PC-9 (cell line): ENCODE measurements at regions not wholly inside any gene's neighbourhood (a gene's known extent, or its start where the extent isn't known, plus 50 kb on each side); places are given as distances from the start of the nearest gene placed in this dataset.

Experiments used
- BruUV-seq: library from RNA; stranded (reverse); fragments of 400-500 nt; replicated peaks from 2 replicates; lab custom pipeline; 2021; lab: Mats Ljungman, UMichigan
- CTCF ChIA-PET: fragments of 300-600 bp; sonication (Branson Sonifier 250); formaldehyde crosslinking; loops from one replicate; lab custom pipeline; 2022; ENCODE audit warnings: antibody characterized with exemption; lab: Charles Lee
- POLR2A ChIA-PET: fragments of 300-600 bp; sonication (Branson Sonifier 250); formaldehyde crosslinking; loops from one replicate; lab custom pipeline; 2022; ENCODE audit warnings: antibody characterized with exemption; ENCODE audit not compliant: unreplicated experiment; lab: Charles Lee
- DNase-seq, 2 experiments: peaks; one replicate each; pipeline versions ENCODE4 v3.0.0 to v3.0.0-alpha.2; 2015 to 2022; ENCODE audit warnings: mixed read lengths in 1 of 2
- H2AFZ ChIP-seq: fragments of 200-600 bp; sonication (generic); 2 replicates; pipeline ENCODE4 v1.8.1; 2017; ENCODE audit warnings: antibody characterized with exemption
- H3F3A ChIP-seq: fragments of 200-600 bp; sonication (generic); 2 replicates; pipeline ENCODE4 v1.8.1; 2017; ENCODE audit warnings: antibody characterized with exemption, mild to moderate bottlenecking, low read depth; ENCODE audit not compliant: insufficient read depth
- H3K27ac ChIP-seq: fragments of 200-600 bp; sonication (generic); 2 replicates; pipeline ENCODE4 v1.6.1; 2016; ENCODE audit warnings: mixed run types
- H3K27me3 ChIP-seq: fragments of 200-600 bp; sonication (generic); 2 replicates; pipeline ENCODE4 v1.6.1; 2016; ENCODE audit warnings: low read depth, mixed run types; ENCODE audit not compliant: insufficient read depth
- H3K36me3 ChIP-seq: fragments of 200-600 bp; sonication (generic); 2 replicates; pipeline ENCODE4 v1.6.1; 2016; ENCODE audit warnings: low read depth, mixed run types
- H3K4me1 ChIP-seq: fragments of 200-600 bp; sonication (generic); replicated peaks from 2 replicates; pipeline ENCODE4 v1.6.1; 2016; ENCODE audit warnings: mixed run types; ENCODE audit not compliant: insufficient read depth
- H3K4me2 ChIP-seq: fragments of 200-600 bp; sonication (generic); 2 replicates; pipeline ENCODE4 v1.6.1; 2017; ENCODE audit warnings: mixed run types
- H3K4me3 ChIP-seq: fragments of 200-600 bp; sonication (generic); 2 replicates; pipeline ENCODE4 v1.6.1; 2016; ENCODE audit warnings: mixed run types
- H3K79me2 ChIP-seq: fragments of 200-600 bp; sonication (generic); 2 replicates; pipeline ENCODE4 v1.6.1; 2017; ENCODE audit warnings: low read depth, mixed run types
- H3K9me2 ChIP-seq: fragments of 200-600 bp; sonication (generic); 2 replicates; pipeline ENCODE4 v1.8.1; 2017; ENCODE audit warnings: mild to moderate bottlenecking; ENCODE audit not compliant: insufficient read depth
- H3K9me3 ChIP-seq: fragments of 200-600 bp; sonication (generic); 2 replicates; pipeline ENCODE4 v1.8.1; 2016; ENCODE audit warnings: low read depth; ENCODE audit not compliant: insufficient read depth
- H4K20me1 ChIP-seq: fragments of 200-600 bp; sonication (generic); 2 replicates; pipeline ENCODE4 v1.8.1; 2017; ENCODE audit not compliant: insufficient read depth
- EZH2 ChIP-seq: fragments of 200-600 bp; sonication (generic); IDR thresholded peaks from 2 replicates; pipeline ENCODE4 v1.8.0; 2017; ENCODE audit warnings: antibody characterized with exemption, low read depth
- intact Hi-C: fragments of 100-400 bp; cut with micrococcal nuclease; formaldehyde crosslinking; loops from one replicate; pipeline ENCODE4 v1.10.0; 2022; ENCODE audit not compliant: unreplicated experiment
- TF ChIP-seq, protein P1 (sequence below): fragments of 200-600 bp; sonication (generic); conservative IDR thresholded peaks from 2 replicates; pipeline ENCODE4 v1.6.1; 2017; ENCODE audit warnings: mixed run types, antibody characterized with exemption, mild to moderate bottlenecking, moderate library complexity

DNA sequence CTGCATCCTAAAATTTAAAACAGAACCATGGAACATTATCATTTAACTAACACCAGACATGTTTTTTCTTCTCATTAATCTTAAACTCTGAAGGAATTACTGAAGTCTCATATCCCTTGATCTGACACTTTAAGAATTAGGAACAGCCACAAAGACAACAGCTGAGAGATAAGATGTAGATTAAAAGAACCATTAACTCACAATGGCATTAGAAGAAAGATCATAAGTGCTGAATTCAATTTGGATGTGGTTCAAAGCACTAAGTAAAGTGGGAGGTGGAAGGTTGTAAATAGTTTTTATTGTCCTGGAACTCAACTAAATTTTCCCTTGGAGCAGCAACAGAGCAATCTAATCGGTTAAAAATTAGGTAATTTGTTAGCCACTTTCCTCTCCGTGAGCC lies 199.0 kb upstream of the ATP2B1 start:
- ChIA-PET POLR2A (no interaction called here), CTCF (no interaction called here)
- intact Hi-C loops = no loop called here
- Histone ChIP-seq H3K79me2 (no peaks in the 10 kb centered on the region), H3K36me3 (no peaks in the 10 kb centered on the region), H3K9me2 (no peaks in the 10 kb centered on the region), H2AFZ (peak overlapping the region; percentile 33; the same call in 1 of the 2 replicates), H3K4me2 (no peak overlapping the region), H3K27me3 (no peaks in the 10 kb centered on the region), H3K4me3 (no peak overlapping the region), H3K27ac (no peak overlapping the region), H4K20me1 (no peaks in the 10 kb centered on the region), H3K9me3 (no peaks in the 10 kb centered on the region), H3K4me1 (no peaks in the 10 kb centered on the region), H3F3A (no peaks in the 10 kb centered on the region)
- TF ChIP-seq, protein P1, sequence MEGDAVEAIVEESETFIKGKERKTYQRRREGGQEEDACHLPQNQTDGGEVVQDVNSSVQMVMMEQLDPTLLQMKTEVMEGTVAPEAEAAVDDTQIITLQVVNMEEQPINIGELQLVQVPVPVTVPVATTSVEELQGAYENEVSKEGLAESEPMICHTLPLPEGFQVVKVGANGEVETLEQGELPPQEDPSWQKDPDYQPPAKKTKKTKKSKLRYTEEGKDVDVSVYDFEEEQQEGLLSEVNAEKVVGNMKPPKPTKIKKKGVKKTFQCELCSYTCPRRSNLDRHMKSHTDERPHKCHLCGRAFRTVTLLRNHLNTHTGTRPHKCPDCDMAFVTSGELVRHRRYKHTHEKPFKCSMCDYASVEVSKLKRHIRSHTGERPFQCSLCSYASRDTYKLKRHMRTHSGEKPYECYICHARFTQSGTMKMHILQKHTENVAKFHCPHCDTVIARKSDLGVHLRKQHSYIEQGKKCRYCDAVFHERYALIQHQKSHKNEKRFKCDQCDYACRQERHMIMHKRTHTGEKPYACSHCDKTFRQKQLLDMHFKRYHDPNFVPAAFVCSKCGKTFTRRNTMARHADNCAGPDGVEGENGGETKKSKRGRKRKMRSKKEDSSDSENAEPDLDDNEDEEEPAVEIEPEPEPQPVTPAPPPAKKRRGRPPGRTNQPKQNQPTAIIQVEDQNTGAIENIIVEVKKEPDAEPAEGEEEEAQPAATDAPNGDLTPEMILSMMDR = no peak
- no peak for TF ChIP-seq EZH2
- no peak for DNase-seq
- BruUV-seq = no TSS peak

DNA sequence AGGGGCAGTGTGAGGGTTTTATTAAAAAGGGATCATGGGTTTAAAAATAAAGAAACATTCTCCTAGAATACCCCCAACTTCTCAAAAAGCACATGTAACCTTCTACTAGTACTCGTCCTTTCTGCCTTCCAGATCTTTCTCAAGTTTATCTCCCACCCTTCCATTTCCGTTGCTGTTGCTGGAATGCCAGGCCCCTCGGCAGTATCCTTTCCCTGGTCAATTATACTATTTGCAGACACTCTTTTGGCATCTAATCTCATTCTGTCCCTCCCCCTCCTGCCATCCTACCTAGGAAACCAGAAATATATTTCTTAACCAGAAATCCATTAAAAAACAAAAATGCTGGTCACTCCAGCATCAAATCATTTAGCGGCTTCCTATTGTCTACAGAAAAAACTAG lies 198.2 kb upstream of the ATP2B1 start:
- POLR2A ChIA-PET = interaction anchor here (0.5 kb wide), 1 partner anchor 41 kb away, joined by 3 read pairs; no protein-coding TSS in a partner anchor
- CTCF ChIA-PET = no interaction called here
- no peaks in the 10 kb centered on the region for H3K9me2 ChIP-seq

DNA sequence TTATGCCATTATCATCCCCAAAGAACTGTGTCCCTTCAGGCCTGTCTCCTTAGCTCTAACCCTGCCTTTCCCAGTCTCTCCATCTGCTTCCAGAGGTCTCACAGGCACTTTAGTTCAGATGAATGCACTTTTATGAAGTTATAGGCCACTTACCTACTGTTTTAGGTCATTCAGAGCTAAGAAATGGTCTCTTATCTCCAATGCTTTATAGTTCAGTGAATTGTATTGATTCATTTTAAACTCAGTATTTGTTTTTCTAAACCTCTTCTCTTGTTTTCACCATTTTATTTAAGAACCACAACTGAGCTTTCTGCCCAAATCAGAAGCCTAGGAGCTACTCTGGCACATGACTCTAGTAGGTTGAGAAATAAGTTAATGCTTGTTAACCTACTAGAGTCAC lies 197.5 kb upstream of the ATP2B1 start:
- no peak overlapping the region for H3K4me3 ChIP-seq
- no peaks in the 10 kb centered on the region for H3K36me3 ChIP-seq
- no peaks in the 10 kb centered on the region for H3K9me2 ChIP-seq
- no peak overlapping the region for H3K4me2 ChIP-seq
- H3K27me3 ChIP-seq = no peaks in the 10 kb centered on the region
- ChIA-PET CTCF (no interaction called here), POLR2A (no interaction called here)
- H3K79me2 ChIP-seq = no peaks in the 10 kb centered on the region
- no peaks in the 10 kb centered on the region for H3F3A ChIP-seq
- no peak for DNase-seq
- no peaks in the 10 kb centered on the region for H3K9me3 ChIP-seq
- no peaks in the 10 kb centered on the region for H3K4me1 ChIP-seq
- TF ChIP-seq, protein P1 = no peak
- no peak for TF ChIP-seq EZH2
- intact Hi-C loops = no loop called here
- H2AFZ ChIP-seq = no peak overlapping the region
- no TSS peak for BruUV-seq
- H4K20me1 ChIP-seq = no peaks in the 10 kb centered on the region
- H3K27ac ChIP-seq = no peak overlapping the region

More for the DNA sequence above, 198.2 kb upstream of the ATP2B1 start:
- Histone ChIP-seq H3K4me3 (no peak overlapping the region), H3K4me1 (no peaks in the 10 kb centered on the region), H3K36me3 (no peaks in the 10 kb centered on the region), H3K4me2 (no peak overlapping the region), H3K79me2 (no peaks in the 10 kb centered on the region), H4K20me1 (no peaks in the 10 kb centered on the region), H3K27me3 (no peaks in the 10 kb centered on the region), H3K9me3 (no peaks in the 10 kb centered on the region), H3F3A (no peaks in the 10 kb centered on the region), H2AFZ (no peak overlapping the region), H3K27ac (no peak overlapping the region)
- no peak for TF ChIP-seq EZH2
- TF ChIP-seq, protein P1 = no peak
- intact Hi-C loops = no loop called here
- no peak for DNase-seq
- BruUV-seq = no TSS peak
